ENCODE measurements at regions not wholly inside any gene's neighbourhood (a gene's known extent, or its start where the extent isn't known, plus 50 kb on each side); places are given as distances from the start of the nearest gene placed in this dataset.
"Not testable (repeated sequence)": the region's sequence is repeated elsewhere in the genome, so short reads cannot be mapped to it uniquely, and the experiment has no call there.

GRCh38 chr4:101695176-101695575, 95.4 kb upstream of the BANK1 start:
- ATAC-seq (ENCODE audit: low read depth), result no peak

DNA sequence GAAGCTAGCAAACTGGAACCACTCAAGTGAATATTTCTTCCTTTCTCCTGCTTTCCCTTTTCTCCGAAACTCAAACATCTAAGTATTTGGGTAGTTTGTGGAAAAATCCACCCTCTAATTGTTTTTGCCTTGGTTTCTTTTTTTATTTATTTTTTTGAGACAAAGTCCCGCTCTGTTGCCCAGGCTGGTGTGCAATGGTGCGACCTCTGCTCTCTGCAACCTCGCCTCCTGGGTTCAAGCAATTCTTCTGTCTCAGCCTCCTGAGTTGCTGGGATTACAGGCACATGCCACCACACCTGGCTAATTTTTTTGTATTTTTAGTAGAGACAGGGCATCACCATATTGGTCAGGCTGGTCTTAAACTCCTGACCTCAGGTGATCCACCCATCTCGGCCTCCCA, 96.1 kb upstream of the BANK1 start:
- Mint-ChIP-seq H3K27ac (peak overlapping the region; percentile 90), H3K4me1 (peaks cover 42% of the 10 kb centered on the region), H3K4me3 (peak overlapping the region; percentile 47)
- peak; percentile 33 for ATAC-seq (ENCODE audit: low read depth)
- not testable (repeated sequence) for DNase-seq (ENCODE audit: low spot score in 2 of 2); H3K27me3 Mint-ChIP-seq; H3K36me3 Mint-ChIP-seq; H3K9me3 Mint-ChIP-seq

More at GRCh38 chr4:101695176-101695575, 95.4 kb upstream of the BANK1 start:
- Mint-ChIP-seq H3K4me1 (peaks cover 43% of the 10 kb centered on the region), H3K27me3 (no peaks in the 10 kb centered on the region), H3K27ac (peak overlapping the region; percentile 90), H3K9me3 (peaks cover 2% of the 10 kb centered on the region), H3K36me3 (no peaks in the 10 kb centered on the region), H3K4me3 (peak overlapping the region; percentile 31)
- no peak for DNase-seq (ENCODE audit: low spot score in 2 of 2)

DNA sequence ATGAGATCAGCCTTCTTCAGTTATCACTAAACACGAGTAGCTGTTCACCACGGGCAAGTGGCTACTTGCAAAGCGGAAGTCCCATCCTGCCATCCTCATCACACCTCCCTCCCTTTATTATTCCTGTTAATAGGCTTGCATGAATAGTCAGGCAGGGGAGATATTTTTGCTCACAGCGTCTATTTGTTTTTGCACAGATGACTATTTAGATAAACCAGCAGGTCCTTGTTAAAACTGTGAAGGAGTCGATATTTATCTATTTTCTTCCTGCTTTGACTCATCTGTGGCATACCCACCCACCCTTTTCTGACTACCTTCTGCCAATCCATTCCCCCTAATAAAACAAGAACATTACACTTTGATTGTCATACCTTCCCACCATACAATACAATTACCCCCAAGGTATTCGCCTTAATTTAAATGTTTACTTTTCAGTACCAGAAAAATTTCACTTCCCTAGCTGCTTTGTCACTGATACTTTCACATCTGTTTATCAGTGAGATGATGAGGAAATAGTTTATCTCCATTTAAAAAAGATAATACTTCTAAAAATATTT, 96.6 kb upstream of the BANK1 start:
- DNase-seq (ENCODE audit: low spot score in 2 of 2) (peak in 1 of 2 donors; percentile 11), ATAC-seq (ENCODE audit: low read depth) (peak; percentile 89)
- Mint-ChIP-seq H3K36me3 (no peaks in the 10 kb centered on the region), H3K27ac (peak overlapping the region; percentile 90), H3K27me3 (no peaks in the 10 kb centered on the region), H3K9me3 (peaks cover 2% of the 10 kb centered on the region), H3K4me3 (peak overlapping the region; percentile 67), H3K4me1 (peaks cover 41% of the 10 kb centered on the region)

DNA sequence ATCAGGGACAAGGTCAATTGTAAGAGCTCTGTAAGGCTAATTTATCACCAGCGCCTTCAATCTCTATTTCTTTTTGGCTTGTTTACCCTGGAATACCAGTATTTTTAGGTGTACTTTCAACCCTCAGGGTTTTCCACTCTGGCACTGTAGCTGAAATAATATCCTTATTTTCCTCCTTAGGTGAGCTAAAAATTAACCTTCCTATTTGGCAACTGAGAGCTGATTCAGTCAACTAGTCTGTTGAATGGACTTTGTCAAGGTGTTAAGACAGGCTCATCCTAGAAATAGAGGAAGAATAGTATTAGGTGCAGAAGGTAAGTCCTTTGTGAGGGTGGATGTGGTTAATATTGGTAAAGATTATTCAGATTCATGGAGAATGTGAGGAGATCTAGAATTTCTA, 101.3 kb upstream of the BANK1 start:
- DNase-seq (ENCODE audit: low spot score in 2 of 2) (no peak), ATAC-seq (ENCODE audit: low read depth) (no peak)
- Mint-ChIP-seq H3K4me1 (peaks cover 19% of the 10 kb centered on the region), H3K36me3 (no peaks in the 10 kb centered on the region), H3K27me3 (no peaks in the 10 kb centered on the region), H3K4me3 (no peak overlapping the region), H3K9me3 (peaks cover 2% of the 10 kb centered on the region), H3K27ac (no peak overlapping the region)

DNA sequence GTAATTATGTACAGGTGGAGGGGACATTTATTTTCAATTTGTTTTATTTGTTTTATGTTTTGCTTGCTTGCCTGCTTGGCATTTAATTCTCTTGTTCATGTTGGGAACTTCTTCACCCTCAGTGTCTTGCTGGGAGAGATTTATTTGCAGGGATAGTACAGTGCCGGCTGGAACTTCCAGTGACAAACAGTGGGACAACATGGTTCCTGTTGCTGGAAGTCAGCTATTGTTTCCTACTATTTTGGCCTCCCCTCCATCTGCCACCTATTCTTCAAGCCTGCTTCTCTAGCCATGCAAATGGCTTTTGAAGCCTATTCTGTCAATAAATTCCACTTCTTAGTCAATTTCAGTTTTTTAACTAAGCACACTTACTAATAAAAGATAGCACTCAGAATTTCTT, 105.4 kb upstream of the BANK1 start:
- no peak for DNase-seq (ENCODE audit: low spot score in 2 of 2)
- Mint-ChIP-seq H3K4me3 (no peak overlapping the region), H3K27ac (no peak overlapping the region), H3K36me3 (peaks cover 2% of the 10 kb centered on the region), H3K9me3 (no peaks in the 10 kb centered on the region), H3K27me3 (no peaks in the 10 kb centered on the region), H3K4me1 (peaks cover 10% of the 10 kb centered on the region)
- ATAC-seq (ENCODE audit: low read depth), result no peak

DNA sequence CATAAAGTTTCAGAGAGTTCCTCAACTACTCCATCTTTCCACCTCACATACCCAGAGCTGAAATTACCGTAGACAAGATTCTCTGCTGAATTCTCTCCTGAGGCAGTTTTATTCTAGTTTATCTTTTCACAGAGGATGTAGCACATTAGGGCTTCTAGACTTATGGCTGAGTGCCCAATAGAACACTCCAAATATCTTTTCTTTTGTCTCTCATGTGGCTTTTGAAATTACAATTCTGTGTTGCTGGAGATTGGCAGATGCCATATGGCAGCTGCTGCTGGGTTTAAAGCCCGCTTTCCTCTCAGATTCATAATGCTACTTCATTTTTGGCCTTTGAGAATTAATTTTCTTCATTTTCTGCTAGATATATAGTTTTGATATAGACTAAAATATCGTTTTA, 107.6 kb upstream of the BANK1 start:
- H3K9me3 Mint-ChIP-seq, result no peaks in the 10 kb centered on the region
- H3K4me3 Mint-ChIP-seq, result no peak overlapping the region
- H3K27ac Mint-ChIP-seq, result no peak overlapping the region

GRCh38 chr4:101678180-101678579, 112.3 kb upstream of the BANK1 start:
- Mint-ChIP-seq H3K27me3 (no peaks in the 10 kb centered on the region), H3K27ac (no peak overlapping the region), H3K4me1 (peaks cover 6% of the 10 kb centered on the region), H3K4me3 (no peak overlapping the region), H3K9me3 (no peaks in the 10 kb centered on the region), H3K36me3 (peaks cover 2% of the 10 kb centered on the region)
- no peak for ATAC-seq (ENCODE audit: low read depth)
- DNase-seq (ENCODE audit: low spot score in 2 of 2), result no peak

More for the DNA sequence above, 107.6 kb upstream of the BANK1 start:
- Mint-ChIP-seq H3K36me3 (peaks cover 2% of the 10 kb centered on the region), H3K27me3 (no peaks in the 10 kb centered on the region), H3K4me1 (peaks cover 10% of the 10 kb centered on the region)
- DNase-seq (ENCODE audit: low spot score in 2 of 2) (no peak), ATAC-seq (ENCODE audit: low read depth) (no peak)

- no peak for ATAC-seq (ENCODE audit: low read depth)
- no peak overlapping the region for H3K4me3 Mint-ChIP-seq
- peak overlapping the region; percentile 18 for H3K27ac Mint-ChIP-seq
- no peaks in the 10 kb centered on the region for H3K27me3 Mint-ChIP-seq
- H3K36me3 Mint-ChIP-seq, result no peaks in the 10 kb centered on the region
- H3K4me1 Mint-ChIP-seq, result peaks cover 7% of the 10 kb centered on the region
- no peak for DNase-seq (ENCODE audit: low spot score in 2 of 2)
- H3K9me3 Mint-ChIP-seq, result no peaks in the 10 kb centered on the region
Observed at GRCh38 chr4:101670897-101671296, 119.6 kb upstream of the BANK1 start.

DNA sequence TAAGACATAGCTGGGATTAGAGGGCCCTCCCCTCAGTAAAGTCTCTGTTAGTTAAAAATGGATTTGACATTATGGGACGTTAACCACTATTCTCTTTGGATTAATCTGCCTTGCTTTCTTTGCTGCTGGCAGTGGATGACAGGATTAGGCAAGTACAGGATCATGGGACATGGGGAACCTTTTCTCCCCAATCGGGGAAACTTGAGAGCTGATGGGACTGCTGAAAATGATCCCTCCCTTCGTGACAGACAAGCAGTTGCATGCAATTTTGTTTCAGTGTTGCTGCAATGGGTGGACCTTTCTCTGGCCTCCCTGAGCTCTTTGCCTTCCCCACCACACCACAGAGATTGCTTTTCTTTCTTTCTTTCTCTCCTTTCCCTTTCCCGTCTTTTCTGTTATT, 120.2 kb upstream of the BANK1 start:
- Mint-ChIP-seq H3K4me1 (peaks cover 7% of the 10 kb centered on the region), H3K9me3 (no peaks in the 10 kb centered on the region), H3K4me3 (no peak overlapping the region), H3K27ac (peak overlapping the region; percentile 18), H3K27me3 (no peaks in the 10 kb centered on the region), H3K36me3 (no peaks in the 10 kb centered on the region)
- ATAC-seq (ENCODE audit: low read depth), result no peak
- DNase-seq (ENCODE audit: low spot score in 2 of 2), result no peak

DNA sequence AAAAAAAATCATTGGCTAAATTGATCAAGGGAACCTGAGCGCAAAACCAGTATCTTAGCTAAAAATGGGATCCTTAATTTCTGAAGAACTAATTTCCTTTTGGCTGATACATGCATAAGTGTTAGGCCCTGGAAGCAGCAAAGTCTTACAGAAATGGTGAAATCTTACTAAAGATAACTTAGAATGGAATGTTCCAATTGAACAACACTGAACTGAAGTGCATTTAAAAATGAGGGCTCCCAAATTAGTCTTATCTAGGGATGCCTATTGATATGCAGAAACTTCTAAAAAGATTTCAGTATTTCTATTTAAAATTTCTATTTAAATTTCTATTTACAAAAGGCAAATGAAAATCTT, 120.7 kb upstream of the BANK1 start:
- ATAC-seq (ENCODE audit: low read depth), result no peak
- peaks cover 7% of the 10 kb centered on the region for H3K4me1 Mint-ChIP-seq
- H3K27me3 Mint-ChIP-seq, result no peaks in the 10 kb centered on the region
- no peak overlapping the region for H3K4me3 Mint-ChIP-seq
- H3K36me3 Mint-ChIP-seq, result no peaks in the 10 kb centered on the region
- H3K27ac Mint-ChIP-seq, result no peak overlapping the region
- no peaks in the 10 kb centered on the region for H3K9me3 Mint-ChIP-seq
- DNase-seq (ENCODE audit: low spot score in 2 of 2), result no peak

- Mint-ChIP-seq H3K27me3 (no peaks in the 10 kb centered on the region), H3K9me3 (no peaks in the 10 kb centered on the region), H3K4me1 (peaks cover 7% of the 10 kb centered on the region), H3K27ac (no peak overlapping the region), H3K36me3 (no peaks in the 10 kb centered on the region), H3K4me3 (no peak overlapping the region)
- no peak for ATAC-seq (ENCODE audit: low read depth)
- DNase-seq (ENCODE audit: low spot score in 2 of 2), result no peak
Observed at GRCh38 chr4:101669138-101669831, 121.2 kb upstream of the BANK1 start.

GRCh38 chr4:101667348-101667747, 123.2 kb upstream of the BANK1 start:
- H3K27ac Mint-ChIP-seq, result no peak overlapping the region
- no peaks in the 10 kb centered on the region for H3K27me3 Mint-ChIP-seq
- H3K4me3 Mint-ChIP-seq, result no peak overlapping the region
- peaks cover 7% of the 10 kb centered on the region for H3K4me1 Mint-ChIP-seq
- H3K9me3 Mint-ChIP-seq, result no peaks in the 10 kb centered on the region
- DNase-seq (ENCODE audit: low spot score in 2 of 2) (no peak), ATAC-seq (ENCODE audit: low read depth) (no peak)
- H3K36me3 Mint-ChIP-seq, result no peaks in the 10 kb centered on the region

DNA sequence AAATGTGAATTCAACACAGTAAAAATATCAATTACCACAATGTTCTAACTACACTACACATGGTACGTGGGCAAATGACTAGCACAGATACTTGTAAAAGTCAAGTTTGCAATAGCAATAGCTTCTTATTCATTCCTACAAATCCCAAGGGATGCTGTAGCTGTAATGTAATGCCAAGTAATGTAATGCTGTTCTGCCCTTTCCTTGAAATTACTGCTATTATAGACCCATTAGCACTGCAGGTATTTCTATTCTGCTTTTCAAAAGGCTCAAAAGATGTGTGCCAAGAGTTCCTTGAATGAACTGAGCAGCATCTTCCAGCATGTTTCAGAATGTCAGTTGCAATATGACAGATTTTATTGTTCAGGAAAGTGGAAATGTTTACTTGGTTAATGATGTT, 129.9 kb upstream of the BANK1 start:
- no peaks in the 10 kb centered on the region for H3K27me3 Mint-ChIP-seq
- no peak overlapping the region for H3K4me3 Mint-ChIP-seq
- H3K27ac Mint-ChIP-seq, result no peak overlapping the region
- DNase-seq (ENCODE audit: low spot score in 2 of 2), result no peak
- H3K9me3 Mint-ChIP-seq, result no peaks in the 10 kb centered on the region
- no peaks in the 10 kb centered on the region for H3K4me1 Mint-ChIP-seq
- no peaks in the 10 kb centered on the region for H3K36me3 Mint-ChIP-seq
- ATAC-seq (ENCODE audit: low read depth), result no peak

DNA sequence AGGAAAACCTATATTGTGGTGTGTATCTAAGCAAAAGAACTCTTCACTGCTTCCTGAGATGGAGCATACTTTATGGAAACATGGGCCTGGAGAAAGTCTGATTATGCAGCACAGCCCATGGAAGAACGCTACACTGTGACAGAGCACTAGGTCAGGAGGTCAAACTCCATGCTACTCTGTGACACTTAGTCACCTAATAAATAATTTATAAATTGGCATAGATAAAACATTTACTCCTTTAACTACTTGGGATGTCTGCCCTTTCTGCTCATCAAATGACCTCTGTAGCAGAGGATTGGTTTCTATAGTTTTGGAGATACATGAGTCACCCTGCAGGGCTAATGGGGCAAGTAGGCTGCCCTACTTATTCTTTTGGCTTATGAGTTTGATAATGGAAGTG, 134.7 kb upstream of the BANK1 start:
- no peaks in the 10 kb centered on the region for H3K27me3 Mint-ChIP-seq
- DNase-seq (ENCODE audit: low spot score in 2 of 2) (no peak), ATAC-seq (ENCODE audit: low read depth) (no peak)
- no peaks in the 10 kb centered on the region for H3K4me1 Mint-ChIP-seq
- no peak overlapping the region for H3K27ac Mint-ChIP-seq
- H3K36me3 Mint-ChIP-seq, result no peaks in the 10 kb centered on the region
- H3K4me3 Mint-ChIP-seq, result no peak overlapping the region
- no peaks in the 10 kb centered on the region for H3K9me3 Mint-ChIP-seq

- Mint-ChIP-seq H3K9me3 (no peaks in the 10 kb centered on the region), H3K36me3 (no peaks in the 10 kb centered on the region), H3K4me3 (no peak overlapping the region), H3K4me1 (peaks cover 2% of the 10 kb centered on the region), H3K27me3 (no peaks in the 10 kb centered on the region), H3K27ac (no peak overlapping the region)
- no peak for DNase-seq (ENCODE audit: low spot score in 2 of 2)
- ATAC-seq (ENCODE audit: low read depth), result no peak
Observed at GRCh38 chr4:101655005-101655404, 135.5 kb upstream of the BANK1 start.

All from memory B cell (primary cell).